ENCODE measurements at regions not wholly inside any gene's neighbourhood (a gene's known extent, or its start where the extent isn't known, plus 50 kb on each side); places are given as distances from the start of the nearest gene placed in this dataset.

- Histone ChIP-seq H3K9me3 (ENCODE audit: control insufficient read depth in 4 of 4, low read length in 3 of 4) (no peaks in the 10 kb centered on the region), H3K4me3 (ENCODE audit: low read depth in 1 of 3, low read length in 3 of 3) (no peak overlapping the region), H3K9ac (ENCODE audit: low read depth in 1 of 2, low read length in 2 of 2) (no peak overlapping the region), H3K27me3 (ENCODE audit: control insufficient read depth in 4 of 4, insufficient read depth in 4 of 4, low read length in 3 of 4) (no peaks in the 10 kb centered on the region), H3K27ac (ENCODE audit: low read depth in 1 of 2, low read length in 2 of 2) (no peak overlapping the region), H3K36me3 (ENCODE audit: control insufficient read depth in 4 of 4, insufficient read depth in 3 of 4, low read depth in 1 of 4, low read length in 3 of 4) (no peaks in the 10 kb centered on the region), H3K4me1 (ENCODE audit: control insufficient read depth in 4 of 4, insufficient read depth in 4 of 4, low read length in 3 of 4) (peaks cover 0 to 9% (median 2%) of the 10 kb centered on the region in 4 donors)
- no peak for DNase-seq (ENCODE audit: low spot score)
- no peak for TF ChIP-seq HNF4G (IDR thresholded peaks at IDR 0.05)
- TF ChIP-seq FOXA1 (IDR thresholded peaks at IDR 0.05), result no peak
- TF ChIP-seq SP1 (IDR thresholded peaks at IDR 0.05), result no peak
- TF ChIP-seq ATF3 (IDR thresholded peaks at IDR 0.05), result no peak
- no peak for TF ChIP-seq MAX (IDR thresholded peaks at IDR 0.05)
- no peak for TF ChIP-seq EGR1 (IDR thresholded peaks at IDR 0.05; ENCODE audit: low read depth in 2 of 2)
- TF ChIP-seq RXRA (IDR thresholded peaks at IDR 0.05), result no peak
- no peak for TF ChIP-seq HNF4A (conservative IDR thresholded peaks at IDR 0.05)
- no peak for TF ChIP-seq FOXA2 (IDR thresholded peaks at IDR 0.05)
- no peak for TF ChIP-seq ZBTB33 (IDR thresholded peaks at IDR 0.05)
- no peak for TF ChIP-seq JUND (IDR thresholded peaks at IDR 0.05)
- no peak for TF ChIP-seq YY1 (IDR thresholded peaks at IDR 0.05)
- no peak for TF ChIP-seq NR2F2 (IDR thresholded peaks at IDR 0.05)
- TF ChIP-seq RAD21 (IDR thresholded peaks at IDR 0.05), result no peak
- no peak for TF ChIP-seq CTCF (IDR thresholded peaks at IDR 0.05; ENCODE audit: low read depth, low read length, missing input control)
- TF ChIP-seq REST (IDR thresholded peaks at IDR 0.05), result no peak
- 85% methylated on average over 4 of the region's 4 CpGs for WGBS
Observed at GRCh38 chr5:124935065-124935464, 188.6 kb upstream of the ZNF608 start.

- Histone ChIP-seq H3K4me3 (ENCODE audit: low read depth in 1 of 3, low read length in 3 of 3) (no peak overlapping the region), H3K27ac (ENCODE audit: low read depth in 1 of 2, low read length in 2 of 2) (no peak overlapping the region), H3K9me3 (ENCODE audit: control insufficient read depth in 4 of 4, low read length in 3 of 4) (no peaks in the 10 kb centered on the region), H3K4me1 (ENCODE audit: control insufficient read depth in 4 of 4, insufficient read depth in 4 of 4, low read length in 3 of 4) (peaks cover 0 to 9% (median 2%) of the 10 kb centered on the region in 4 donors), H3K9ac (ENCODE audit: low read depth in 1 of 2, low read length in 2 of 2) (no peak overlapping the region), H3K27me3 (ENCODE audit: control insufficient read depth in 4 of 4, insufficient read depth in 4 of 4, low read length in 3 of 4) (no peaks in the 10 kb centered on the region), H3K36me3 (ENCODE audit: control insufficient read depth in 4 of 4, insufficient read depth in 3 of 4, low read depth in 1 of 4, low read length in 3 of 4) (no peaks in the 10 kb centered on the region)
- 84% methylated on average over 4 of the region's 4 CpGs for WGBS
- DNase-seq (ENCODE audit: low spot score), result no peak
- TF ChIP-seq JUND (IDR thresholded peaks at IDR 0.05), result no peak
- TF ChIP-seq MAX (IDR thresholded peaks at IDR 0.05), result no peak
- no peak for TF ChIP-seq FOXA1 (IDR thresholded peaks at IDR 0.05)
- TF ChIP-seq GABPA (IDR thresholded peaks at IDR 0.05 in 1 of 2, conservative IDR thresholded peaks at IDR 0.05 in 1 of 2), result no peak
- no peak for TF ChIP-seq TAF1 (conservative IDR thresholded peaks at IDR 0.05)
- TF ChIP-seq SP1 (IDR thresholded peaks at IDR 0.05), result no peak
- TF ChIP-seq HNF4G (IDR thresholded peaks at IDR 0.05), result no peak
- no peak for TF ChIP-seq YY1 (IDR thresholded peaks at IDR 0.05)
- TF ChIP-seq ZBTB33 (IDR thresholded peaks at IDR 0.05), result no peak
Observed at GRCh38 chr5:124936626-124936933, 190.1 kb upstream of the ZNF608 start.

All from liver (tissue), 8 donors.